HG03565 (cell line): ENCODE measurements at regions not wholly inside any gene's neighbourhood (a gene's known extent, or its start where the extent isn't known, plus 50 kb on each side); places are given as distances from the start of the nearest gene placed in this dataset.
A peak's percentile ranks its signal among the peaks of the same experiment; 100 is the strongest.
"Not testable (repeated sequence)": the region's sequence is repeated elsewhere in the genome, so short reads cannot be mapped to it uniquely, and the experiment has no call there.

Experiments used
- ATAC-seq: cut with Tn5 transposase; IDR thresholded peaks from one replicate; pipeline ENCODE4 v1.9.1; 2021; ENCODE audit warnings: mild to moderate bottlenecking, moderate library complexity; ENCODE audit not compliant: unreplicated experiment

DNA sequence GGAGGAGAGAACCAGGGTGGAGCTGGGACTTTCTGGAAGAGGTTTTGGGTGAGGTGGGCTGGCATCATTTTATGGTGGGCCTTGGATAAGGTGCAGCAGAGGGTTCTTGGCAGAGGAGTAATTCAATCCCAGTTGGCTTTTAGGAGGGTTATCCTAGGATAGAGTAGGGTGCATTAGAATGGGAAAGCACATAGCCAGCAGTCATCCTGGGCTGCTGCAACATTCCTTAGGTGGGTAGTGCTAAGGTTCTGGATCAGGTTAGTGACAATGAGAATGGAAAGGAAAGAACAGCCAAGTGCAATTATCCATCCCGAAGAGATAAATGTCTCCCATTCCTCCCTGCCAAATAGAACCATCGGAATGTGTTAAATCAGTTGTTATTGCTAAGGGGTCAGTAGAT is 157.3 kb upstream of the SPRED2 start:
- no peak for ATAC-seq

DNA sequence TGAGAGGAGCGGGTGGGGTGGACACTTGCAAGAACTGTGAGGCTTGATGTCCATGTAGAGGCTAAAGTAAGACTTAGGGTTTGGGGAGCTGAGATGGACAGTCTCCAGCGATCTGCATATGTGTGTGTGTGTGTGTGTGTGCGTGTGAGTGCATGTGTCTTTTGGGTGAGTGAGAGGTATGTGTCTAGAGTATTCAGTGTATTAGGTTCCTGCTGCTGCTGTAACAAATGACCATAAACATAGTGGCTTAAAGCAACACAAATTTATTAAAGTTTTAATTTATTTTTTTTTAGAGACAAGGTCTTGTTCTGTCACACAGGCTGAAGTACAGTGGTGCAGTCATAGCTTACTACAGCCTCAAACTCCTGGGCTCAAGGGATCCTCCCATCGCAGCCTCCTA is 155.4 kb upstream of the SPRED2 start:
- ATAC-seq = no peak

- no peak for ATAC-seq
Measured at GRCh38 chr2:65586516-65586915, 154.1 kb upstream of the SPRED2 start.

DNA sequence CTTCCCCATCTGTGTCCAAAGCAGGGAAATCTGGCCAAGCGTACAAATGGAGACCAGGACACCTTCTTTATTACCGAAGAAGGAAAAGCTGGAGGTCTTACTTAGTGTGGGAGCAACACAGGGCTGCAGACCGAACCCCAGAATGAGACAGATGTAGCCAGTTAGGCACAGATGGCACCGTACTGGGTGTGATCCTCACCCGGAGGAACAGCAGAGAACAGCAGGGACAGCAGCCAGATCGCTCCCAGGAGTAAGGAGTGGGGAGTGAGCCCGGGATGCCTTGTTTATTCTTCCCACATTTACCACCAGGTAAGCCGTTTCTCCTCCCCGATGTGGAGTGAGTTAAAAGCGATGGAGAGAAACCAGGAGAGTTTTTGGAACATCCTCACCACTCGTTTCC is 150.7 kb upstream of the SPRED2 start:
- ATAC-seq = no peak

DNA sequence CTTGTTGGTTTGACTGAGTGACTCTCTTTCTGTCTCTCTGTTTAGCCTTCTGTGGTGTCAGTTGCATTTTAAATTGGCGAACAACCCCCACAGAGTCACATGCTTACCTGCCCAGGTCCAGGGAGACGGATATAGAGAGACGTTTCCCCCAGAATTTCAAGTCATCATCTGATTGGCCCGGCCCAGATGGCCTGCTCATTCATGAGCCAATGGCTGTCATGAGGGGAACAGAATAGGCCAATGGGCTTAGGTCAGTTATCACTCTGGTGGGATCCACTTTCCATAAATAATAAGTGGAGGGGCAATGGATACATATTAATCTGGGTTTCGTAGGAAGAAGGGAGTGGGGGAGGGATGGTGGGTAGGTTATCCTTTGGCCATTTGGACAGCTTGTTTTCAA is 150.0 kb upstream of the SPRED2 start:
- ATAC-seq = no peak

GRCh38 chr2:65580824-65581223 is 148.4 kb upstream of the SPRED2 start:
- ATAC-seq = no peak

GRCh38 chr2:65579506-65580235 is 147.3 kb upstream of the SPRED2 start:
- no peak for ATAC-seq

- no peak for ATAC-seq
Measured at GRCh38 chr2:65577654-65578053, 145.3 kb upstream of the SPRED2 start.

- ATAC-seq = no peak
Measured at GRCh38 chr2:65576861-65577601, 144.6 kb upstream of the SPRED2 start.

- no peak for ATAC-seq
Measured at GRCh38 chr2:65576278-65576677, 143.9 kb upstream of the SPRED2 start.

DNA sequence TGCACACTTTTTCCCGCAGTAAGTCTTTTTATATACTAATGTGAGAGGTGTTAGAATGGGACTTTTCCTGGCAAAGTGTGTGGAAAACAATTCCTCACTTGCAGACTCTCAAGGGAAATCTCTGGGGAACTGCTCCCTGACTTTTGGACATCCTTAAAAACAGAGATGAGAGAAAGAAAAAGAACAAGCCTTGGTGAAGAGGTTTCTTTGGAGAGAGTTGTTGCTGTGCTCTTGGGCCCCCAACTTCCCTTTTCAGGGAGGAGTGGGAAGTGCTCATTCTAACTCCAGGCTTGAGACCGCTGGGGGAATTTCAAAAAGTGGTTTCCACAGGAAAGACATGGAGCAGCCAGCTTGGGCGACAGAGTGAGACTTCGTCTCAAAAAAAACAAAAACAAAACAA is 142.6 kb upstream of the SPRED2 start:
- ATAC-seq = no peak

DNA sequence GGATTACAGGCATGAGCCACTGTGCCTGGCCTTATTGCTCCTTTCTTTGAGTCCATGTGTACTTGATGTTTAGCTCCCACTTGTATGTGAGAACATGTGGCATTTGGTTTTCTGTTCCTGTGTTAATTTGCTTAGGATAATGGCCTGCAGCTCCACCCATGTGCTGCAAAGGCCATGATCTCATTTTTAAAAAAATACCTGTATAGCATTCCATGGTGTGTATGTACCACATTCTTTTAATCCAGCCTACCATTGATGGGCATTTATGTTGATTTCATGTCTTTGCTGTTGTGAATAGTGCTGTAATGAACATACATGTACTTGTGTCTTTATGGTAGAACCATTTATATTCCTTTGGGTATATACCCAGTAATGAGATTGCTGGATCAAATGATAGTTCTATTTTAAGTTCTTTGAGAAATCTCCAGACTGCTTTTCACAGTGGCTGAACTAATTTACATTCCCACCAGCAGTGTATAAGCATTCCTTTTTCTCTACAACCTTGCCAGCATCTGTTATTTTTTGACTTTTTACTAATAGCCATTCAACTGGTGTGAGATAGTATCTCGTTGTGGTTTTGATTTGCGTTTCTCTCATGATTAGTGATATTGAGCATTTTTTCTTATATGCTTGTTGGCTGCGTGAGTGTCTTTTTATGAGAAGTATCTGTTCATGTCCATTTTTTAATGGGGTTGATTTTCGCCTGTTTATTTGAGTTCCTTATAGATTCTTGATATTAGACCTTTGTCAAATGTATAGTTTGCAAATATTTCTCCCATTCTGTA is 136.4 kb upstream of the SPRED2 start:
- ATAC-seq = not testable (repeated sequence)

DNA sequence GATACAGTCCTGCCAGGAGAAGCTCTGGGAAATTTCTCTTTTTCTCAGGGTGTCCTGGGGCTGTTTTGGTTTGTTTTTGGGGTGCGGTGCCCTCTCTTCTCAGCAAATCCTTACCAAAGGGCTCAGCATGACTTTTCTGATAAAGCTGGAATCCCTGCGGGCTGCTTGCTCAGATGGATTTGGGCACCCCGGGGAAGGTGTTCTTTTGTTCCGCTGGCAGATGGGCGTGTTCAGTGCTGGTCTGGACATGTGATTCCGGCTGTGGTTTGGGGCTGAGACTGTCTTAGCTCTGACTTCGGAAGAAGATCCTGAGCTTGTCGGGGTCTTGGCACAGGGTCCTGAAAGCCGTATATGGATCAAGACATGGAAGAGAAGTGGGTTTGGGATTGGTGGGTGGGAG is 134.2 kb upstream of the SPRED2 start:
- ATAC-seq = no peak

DNA sequence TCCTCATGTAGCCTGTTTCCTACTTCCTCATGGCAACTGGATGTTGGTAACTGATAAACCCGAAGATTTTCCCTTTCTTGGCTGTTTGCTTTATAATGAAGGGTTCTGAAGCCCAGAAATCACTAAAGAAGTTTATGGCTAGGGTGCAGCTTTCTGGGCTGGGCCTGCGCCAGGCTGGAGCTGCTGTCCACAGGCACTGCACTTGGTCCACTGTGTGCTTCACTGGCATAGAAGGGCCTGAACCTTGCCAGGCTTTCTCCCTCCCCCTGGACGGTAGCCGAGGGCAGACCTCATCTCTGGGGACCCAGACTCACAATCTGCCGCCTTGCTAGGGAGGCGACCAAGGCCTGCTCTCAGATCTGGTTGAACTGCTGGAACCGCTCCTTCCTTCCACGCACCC is 133.3 kb upstream of the SPRED2 start:
- ATAC-seq = no peak

DNA sequence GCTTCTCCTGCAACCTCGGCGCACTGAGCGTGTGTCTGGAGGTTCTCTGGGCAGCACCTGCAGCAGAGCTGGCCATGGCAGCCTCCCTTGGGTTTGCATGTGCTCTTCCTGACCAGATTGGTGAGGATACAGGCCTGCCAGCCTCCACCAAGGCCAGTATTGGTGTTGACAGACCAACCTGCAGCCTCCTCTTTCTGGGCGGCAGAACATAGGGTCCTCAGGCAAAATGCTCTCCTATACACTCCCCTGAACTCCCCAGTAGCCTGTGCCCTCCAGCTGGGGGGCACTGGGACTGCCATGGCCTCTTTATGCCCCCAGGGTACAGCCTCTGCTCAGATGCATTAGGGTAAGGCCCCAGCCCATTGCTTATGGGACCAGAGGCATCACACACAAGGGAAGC is 131.9 kb upstream of the SPRED2 start:
- ATAC-seq = no peak

- no peak for ATAC-seq
Measured at GRCh38 chr2:65562890-65563289, 130.5 kb upstream of the SPRED2 start.

DNA sequence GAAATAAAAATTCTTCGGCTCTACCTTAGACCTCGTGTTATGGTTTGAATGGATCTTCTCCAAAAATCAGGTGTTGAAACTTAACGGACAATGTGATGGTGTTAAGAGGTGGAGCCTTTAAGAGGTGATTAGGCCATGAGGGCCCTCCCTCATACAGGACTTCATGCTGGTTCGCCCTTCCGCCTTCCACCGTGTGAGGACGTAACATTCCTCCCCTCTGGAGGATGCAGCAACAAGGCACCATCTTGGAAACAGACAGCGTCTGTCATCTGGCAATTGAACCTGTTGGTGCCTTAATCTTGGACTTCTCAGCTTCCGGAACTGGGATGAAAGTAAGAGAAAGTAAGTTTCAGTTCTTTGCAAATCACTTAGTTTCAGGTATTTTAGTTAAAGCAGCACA is 126.3 kb upstream of the SPRED2 start:
- no peak for ATAC-seq

GRCh38 chr2:65557616-65558573 is 125.5 kb upstream of the SPRED2 start:
- no peak for ATAC-seq

DNA sequence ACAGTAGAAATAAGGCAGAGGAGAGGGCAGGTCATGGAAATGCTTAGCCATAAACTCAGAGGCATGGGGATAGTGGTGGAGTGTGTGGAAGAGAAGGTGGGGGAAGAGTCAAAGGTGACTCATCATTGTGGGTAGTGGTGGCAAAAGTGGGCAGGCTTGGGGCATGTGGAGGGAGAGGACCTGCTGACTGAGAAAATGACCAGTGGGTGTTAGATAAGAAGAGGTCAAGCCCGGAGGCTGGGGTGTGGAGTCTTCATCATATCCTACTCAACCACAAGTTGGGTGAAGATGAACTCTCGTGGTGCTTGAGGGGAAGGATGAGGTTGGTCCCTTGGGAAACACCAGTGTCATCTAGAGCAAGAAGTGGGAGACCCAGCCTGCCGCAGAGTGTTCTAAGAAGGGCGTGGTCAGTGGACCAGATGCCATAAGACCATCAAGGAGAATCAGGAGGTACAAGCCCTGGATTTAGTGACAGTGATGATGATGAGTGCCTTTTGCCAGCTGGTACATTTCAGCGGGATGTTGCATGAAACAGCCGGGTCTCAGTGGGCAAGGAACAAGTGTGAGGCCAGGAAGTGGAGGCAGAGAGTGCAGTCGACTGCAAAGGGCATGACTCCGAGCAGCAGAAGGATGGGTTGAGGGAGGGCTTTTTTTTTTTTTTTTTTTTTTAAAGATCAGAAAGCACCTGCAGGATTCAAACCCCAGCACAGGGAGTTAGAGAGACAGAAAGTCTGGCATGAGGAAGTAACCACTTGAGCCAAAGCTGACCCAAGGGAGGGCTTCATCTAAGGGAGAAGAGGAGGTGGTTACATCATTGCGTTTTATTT is 122.6 kb upstream of the SPRED2 start:
- ATAC-seq = peak; percentile 39
